IMR-90 (cell line): ENCODE measurements at regions not wholly inside any gene's neighbourhood (a gene's known extent, or its start where the extent isn't known, plus 50 kb on each side); places are given as distances from the start of the nearest gene placed in this dataset.

Experiments
- ATAC-seq: fragments of 200-7000 bp; cut with Tn5 transposase; 2 replicates; pipeline ENCODE4 v1.9.1; 2020; ENCODE audit warnings: low read depth, mild to moderate bottlenecking, moderate library complexity
- BruUV-seq: library from RNA; stranded (reverse); fragments of 400-500 nt; replicated peaks from 2 replicates; lab custom pipeline; 2021; lab: Mats Ljungman, UMichigan
- CTCF ChIA-PET: fragments of 300-600 bp; formaldehyde crosslinking; extraction: SDS; loops from one replicate; lab custom pipeline; 2021; ENCODE audit warnings: antibody characterized with exemption; lab: Yijun Ruan, JAX
- POLR2A ChIA-PET: fragments of 300-600 bp; sonication (Branson Sonifier 250); formaldehyde crosslinking; loops from one replicate; lab custom pipeline; 2022; ENCODE audit warnings: antibody characterized with exemption; ENCODE audit not compliant: unreplicated experiment; lab: Charles Lee
- DNase-seq: peaks from one replicate; pipeline ENCODE4 v3.0.0; 2013
- H2AFZ ChIP-seq: replicated peaks from 2 replicates; pipeline ENCODE3; 2013; ENCODE audit warnings: low read length, mild to moderate bottlenecking; ENCODE audit not compliant: poor library complexity
- H2AK5ac ChIP-seq: 2 replicates; pipeline ENCODE4 v1.6.1; 2013; ENCODE audit warnings: low read depth, low read length, inconsistent platforms
- H2AK9ac ChIP-seq: replicated peaks from 2 replicates; pipeline ENCODE3; 2013; ENCODE audit warnings: mild to moderate bottlenecking, low read depth, low read length, moderate library complexity; ENCODE audit not compliant: poor library complexity
- H2BK120ac ChIP-seq: 2 replicates; pipeline ENCODE4 v1.6.1; 2013; ENCODE audit warnings: low read depth, low read length, inconsistent platforms
- H2BK15ac ChIP-seq: 3 replicates; pipeline ENCODE4 v1.6.1; 2013; ENCODE audit warnings: low read depth, low read length, inconsistent platforms
- H2BK20ac ChIP-seq: 2 replicates; pipeline ENCODE4 v1.6.1; 2013; ENCODE audit warnings: low read depth, mild to moderate bottlenecking, inconsistent platforms, low read length, moderate library complexity
- H2BK5ac ChIP-seq: 2 replicates; pipeline ENCODE4 v1.6.1; 2013; ENCODE audit warnings: mild to moderate bottlenecking, low read depth, low read length, inconsistent platforms; ENCODE audit not compliant: poor library complexity, severe bottlenecking
- H3K14ac ChIP-seq: replicated peaks from 2 replicates; pipeline ENCODE4 v1.6.1; 2013; ENCODE audit warnings: low read depth, low read length, inconsistent platforms
- H3K18ac ChIP-seq: 2 replicates; pipeline ENCODE4 v1.6.1; 2013; ENCODE audit warnings: low read depth, low read length, control low read depth
- H3K23ac ChIP-seq: 2 replicates; pipeline ENCODE4 v1.6.1; 2013; ENCODE audit warnings: low read depth, low read length, inconsistent platforms
- H3K27ac ChIP-seq: 2 replicates; pipeline ENCODE4 v1.5.1; 2013; ENCODE audit warnings: mild to moderate bottlenecking, control low read depth, low read length; ENCODE audit not compliant: insufficient read depth
- H3K27me3 ChIP-seq: 2 replicates; pipeline ENCODE4 v1.6.1; 2013; ENCODE audit warnings: low read length; ENCODE audit not compliant: control insufficient read depth, insufficient read depth
- H3K36me3 ChIP-seq: 2 replicates; pipeline ENCODE4 v1.6.1; 2013; ENCODE audit warnings: low read length, mixed read lengths; ENCODE audit not compliant: control insufficient read depth, insufficient read depth
- H3K4ac ChIP-seq: 2 replicates; pipeline ENCODE4 v1.6.1; 2013; ENCODE audit warnings: low read depth, low read length, inconsistent platforms
- H3K4me1 ChIP-seq: 2 replicates; pipeline ENCODE4 v1.6.1; 2013; ENCODE audit warnings: low read length, mixed read lengths; ENCODE audit not compliant: control insufficient read depth, insufficient read depth
- H3K4me2 ChIP-seq: 2 replicates; pipeline ENCODE4 v1.6.1; 2013; ENCODE audit warnings: low read depth, mild to moderate bottlenecking, control low read depth, low read length, moderate library complexity
- H3K4me3 ChIP-seq: 2 replicates; pipeline ENCODE4 v1.5.1; 2013; ENCODE audit warnings: low read depth, mild to moderate bottlenecking, control low read depth, low read length, moderate library complexity; ENCODE audit not compliant: insufficient read depth
- H3K56ac ChIP-seq: 2 replicates; pipeline ENCODE4 v1.6.1; 2013; ENCODE audit warnings: low read length, inconsistent platforms; ENCODE audit not compliant: insufficient read depth; ENCODE audit errors: extremely low read depth
- H3K79me1 ChIP-seq, 2 experiments: 2 replicates each; pipeline ENCODE4 v1.6.1; 2013; ENCODE audit warnings: low read length in 2 of 2, inconsistent platforms in 1 of 2, low read depth in 1 of 2
- H3K9ac ChIP-seq: 2 replicates; pipeline ENCODE4 v1.6.1; 2013; ENCODE audit warnings: low read depth, low read length, control low read depth
- H3K9me1 ChIP-seq: 2 replicates; pipeline ENCODE4 v1.6.1; 2013; ENCODE audit warnings: low read length, inconsistent platforms; ENCODE audit not compliant: insufficient read depth
- H3K9me3 ChIP-seq: 2 replicates; pipeline ENCODE4 v1.6.1; 2013; ENCODE audit warnings: low read length; ENCODE audit not compliant: control insufficient read depth, insufficient read depth
- H4K20me1 ChIP-seq: 2 replicates; pipeline ENCODE4 v1.6.1; 2013; ENCODE audit warnings: low read length, inconsistent platforms; ENCODE audit not compliant: insufficient read depth
- H4K5ac ChIP-seq: 2 replicates; pipeline ENCODE4 v1.6.1; 2013; ENCODE audit warnings: mild to moderate bottlenecking, low read depth, low read length, control low read depth
- H4K8ac ChIP-seq, 2 experiments: 2 replicates each; pipeline ENCODE4 v1.6.1; 2013; ENCODE audit warnings: low read depth in 2 of 2, low read length in 2 of 2, control low read depth in 1 of 2, inconsistent platforms in 1 of 2
- H4K91ac ChIP-seq: 2 replicates; pipeline ENCODE4 v1.6.1; 2013; ENCODE audit warnings: low read depth, low read length, inconsistent platforms; ENCODE audit not compliant: insufficient read depth
- BHLHE40 ChIP-seq: fragments of 150-350 bp; IDR thresholded peaks from 2 replicates; pipeline ENCODE4 v1.6.1; 2016; ENCODE audit warnings: mild to moderate bottlenecking, low read depth, low read length
- CEBPB ChIP-seq: IDR thresholded peaks from 2 replicates; pipeline ENCODE4 v1.6.1; 2012; ENCODE audit warnings: low read depth, low read length, improper control_type of control experiment
- CHD1 ChIP-seq: IDR thresholded peaks from 2 replicates; pipeline ENCODE4 v1.6.1; 2012; ENCODE audit warnings: low read depth, low read length, improper control_type of control experiment
- CTCF ChIP-seq: conservative IDR thresholded peaks from 2 replicates; pipeline ENCODE4 v1.5.1; 2012; ENCODE audit warnings: mild to moderate bottlenecking, low read depth, low read length, improper control_type of control experiment
- ELK1 ChIP-seq: fragments of 150-350 bp; IDR thresholded peaks from 2 replicates; pipeline ENCODE4 v1.6.1; 2016; ENCODE audit warnings: low read depth, mild to moderate bottlenecking, low read length, moderate library complexity, borderline replicate concordance
- FOS ChIP-seq: fragments of 150-350 bp; IDR thresholded peaks from 2 replicates; pipeline ENCODE4 v1.6.1; 2016; ENCODE audit warnings: low read depth, low read length
- MAFK ChIP-seq: IDR thresholded peaks from 2 replicates; pipeline ENCODE4 v1.6.1; 2012; ENCODE audit warnings: low read depth, low read length, improper control_type of control experiment
- MAZ ChIP-seq: IDR thresholded peaks from 2 replicates; pipeline ENCODE4 v1.6.1; 2012; ENCODE audit warnings: low read depth, mild to moderate bottlenecking, low read length, improper control_type of control experiment, moderate library complexity, borderline replicate concordance
- MXI1 ChIP-seq: IDR thresholded peaks from 2 replicates; pipeline ENCODE4 v1.6.1; 2012; ENCODE audit warnings: low read depth, mild to moderate bottlenecking, low read length, moderate library complexity, borderline replicate concordance
- NFE2L2 ChIP-seq: fragments of 150-350 bp; IDR thresholded peaks from 2 replicates; pipeline ENCODE4 v1.6.1; 2016; ENCODE audit warnings: low read depth, mild to moderate bottlenecking, low read length
- POLR2A ChIP-seq: IDR thresholded peaks from 2 replicates; pipeline ENCODE4 v1.6.1; 2012; ENCODE audit warnings: mild to moderate bottlenecking, low read depth, low read length
- RAD21 ChIP-seq: IDR thresholded peaks from 2 replicates; pipeline ENCODE4 v1.6.1; 2012; ENCODE audit warnings: low read length, improper control_type of control experiment
- RCOR1 ChIP-seq: IDR thresholded peaks from 2 replicates; pipeline ENCODE4 v1.6.1; 2012; ENCODE audit warnings: mild to moderate bottlenecking, low read length, improper control_type of control experiment; ENCODE audit not compliant: insufficient replicate concordance
- RFX5 ChIP-seq: IDR thresholded peaks from 2 replicates; pipeline ENCODE4 v1.8.0; 2012; ENCODE audit warnings: low read depth, mild to moderate bottlenecking, low read length, moderate library complexity
- SMC3 ChIP-seq: fragments of 150-350 bp; IDR thresholded peaks from 2 replicates; pipeline ENCODE4 v1.6.1; 2016; ENCODE audit warnings: low read depth, mild to moderate bottlenecking, antibody characterized with exemption, low read length, moderate library complexity
- USF2 ChIP-seq: fragments of 150-350 bp; IDR thresholded peaks from 2 replicates; pipeline ENCODE4 v1.6.1; 2017; ENCODE audit warnings: mild to moderate bottlenecking, antibody characterized with exemption, low read length, low read depth
- WGBS, 2 experiments: methylation state at CpG; one replicate each; pipeline versions ENCODE4 v1.1.5 to v1.1.7; 2013; ENCODE audit warnings: missing lambda C conversion rate in 2 of 2; ENCODE audit not compliant: insufficient read length in 1 of 2; ENCODE audit errors: extremely low coverage in 2 of 2; 5-methylcytosine and 5-hydroxymethylcytosine counted together
- dilution Hi-C: fragments of 300-500 bp; cut with HindIII; formaldehyde crosslinking; loops from one replicate; pipeline ENCODE4 v1.14.3; 2018; ENCODE audit warnings: low sequenced_read_pairs; ENCODE audit not compliant: unreplicated experiment
- in situ Hi-C: fragments of 300-500 bp; cut with MboI; formaldehyde crosslinking; loops from 3 replicates; pipeline ENCODE4 v1.14.3; 2019; ENCODE audit warnings: low sequenced_read_pairs, inconsistent platforms, mixed read lengths
- intact Hi-C: fragments of 100-400 bp; cut with micrococcal nuclease; formaldehyde crosslinking; loops from 2 replicates; pipeline ENCODE4 v1.10.0; 2022

GRCh38 chr3:117272274-117272673 is 562.7 kb downstream of the TUSC7 start:
- H2BK120ac ChIP-seq = no peak overlapping the region
- no peak overlapping the region for H3K9ac ChIP-seq
- H3K4me3 ChIP-seq = no peak overlapping the region
- no peaks in the 10 kb centered on the region for H3K27me3 ChIP-seq
- H3K9me1 ChIP-seq = no peaks in the 10 kb centered on the region
- no peak overlapping the region for H2AFZ ChIP-seq
- H3K56ac ChIP-seq = no peak overlapping the region
- TF ChIP-seq RCOR1 (no peak), CEBPB (no peak), MAZ (no peak), CTCF (no peak), POLR2A (no peak), MAFK (no peak), ELK1 (no peak), NFE2L2 (no peak), FOS (no peak), MXI1 (no peak), BHLHE40 (no peak), RFX5 (no peak), RAD21 (no peak), CHD1 (no peak), USF2 (no peak), SMC3 (no peak)
- H3K4ac ChIP-seq = no peak overlapping the region
- H3K9me3 ChIP-seq = no peaks in the 10 kb centered on the region
- no peak for ATAC-seq
- H2BK20ac ChIP-seq = no peak overlapping the region
- no peak overlapping the region for H4K8ac ChIP-seq
- in situ Hi-C loops = no loop called here
- no peak overlapping the region for H3K23ac ChIP-seq
- H4K20me1 ChIP-seq = no peaks in the 10 kb centered on the region
- BruUV-seq = no TSS peak
- H2AK9ac ChIP-seq = no peak overlapping the region
- DNase-seq = no peak
- intact Hi-C loops = no loop called here
- no peak overlapping the region for H2BK15ac ChIP-seq
- H2BK5ac ChIP-seq = no peak overlapping the region
- no peak overlapping the region for H3K4me2 ChIP-seq
- no peak overlapping the region for H2AK5ac ChIP-seq
- H3K18ac ChIP-seq = no peak overlapping the region
- H3K36me3 ChIP-seq = no peaks in the 10 kb centered on the region
- ChIA-PET CTCF (interaction anchor here (1.0 kb wide), 1 partner anchor 32 kb away, joined by 3 read pairs; no protein-coding TSS in a partner anchor), POLR2A (no interaction called here)
- H3K14ac ChIP-seq = no peak overlapping the region
- no peaks in the 10 kb centered on the region for H3K79me1 ChIP-seq
- no CpG with 5 or more reads among the region's 2 CpGs for WGBS, 2 experiments
- dilution Hi-C loops = no loop called here
- no peak overlapping the region for H4K5ac ChIP-seq
- no peak overlapping the region for H3K27ac ChIP-seq
- H3K4me1 ChIP-seq = no peaks in the 10 kb centered on the region
- H4K91ac ChIP-seq = no peak overlapping the region
